Naive thymus-derived CD4-positive, alpha-beta T cell (primary cell): ENCODE measurements at regions not wholly inside any gene's neighbourhood (a gene's known extent, or its start where the extent isn't known, plus 50 kb on each side); places are given as distances from the start of the nearest gene placed in this dataset.

Experiments used
- ATAC-seq: fragments of 150-1000 bp; cut with Tn5 transposase; 2 replicates; pipeline ENCODE4 v1.10.0; 2021; ENCODE audit warnings: mild to moderate bottlenecking, moderate library complexity
- CTCF ChIA-PET: fragments of 350-600 bp; sonication (Branson Sonifier 250); formaldehyde crosslinking; loops from one replicate; lab custom pipeline; 2021; ENCODE audit warnings: antibody characterized with exemption; lab: Charles Lee
- POLR2A ChIA-PET: fragments of 350-600 bp; sonication (Branson Sonifier 250); formaldehyde crosslinking; loops from one replicate; lab custom pipeline; 2021; ENCODE audit warnings: antibody characterized with exemption, inconsistent platforms; lab: Charles Lee
- DNase-seq, 9 donors: peaks; one replicate each; pipeline versions ENCODE4 v3.0.0 to v3.0.0-alpha.2; 2020 to 2022; ENCODE audit warnings: mixed read lengths in 1 of 9
- H3K27ac ChIP-seq: one replicate; pipeline ENCODE4 v1.7.0; 2013; ENCODE audit warnings: mild to moderate bottlenecking, low read depth, low read length, moderate library complexity
- H3K27me3 ChIP-seq, 2 donors: one replicate each; pipeline ENCODE4 v1.7.0; 2013; ENCODE audit warnings: low read length in 2 of 2, mild to moderate bottlenecking in 2 of 2, moderate library complexity in 2 of 2; ENCODE audit not compliant: control insufficient read depth in 2 of 2, insufficient read depth in 2 of 2
- H3K36me3 ChIP-seq, 3 experiments: 1 replicate in 2 of 3; 2 replicates in 1 of 3; pipeline ENCODE4 v1.7.0; 2013; ENCODE audit warnings: low read length in 3 of 3, mild to moderate bottlenecking in 3 of 3, moderate library complexity in 1 of 3; ENCODE audit not compliant: insufficient read depth in 3 of 3, control insufficient read depth in 2 of 3
- H3K4me1 ChIP-seq, 2 donors: one replicate each; pipeline ENCODE4 v1.7.0; 2013; ENCODE audit warnings: low read length in 2 of 2, mild to moderate bottlenecking in 2 of 2, moderate library complexity in 1 of 2; ENCODE audit not compliant: control insufficient read depth in 2 of 2, insufficient read depth in 2 of 2
- H3K4me3 ChIP-seq: 2 replicates; pipeline ENCODE4 v1.7.0; 2013; ENCODE audit warnings: mild to moderate bottlenecking, low read length
- H3K9me3 ChIP-seq, 3 experiments: 1 replicate in 2 of 3; 2 replicates in 1 of 3; pipeline ENCODE4 v1.7.0; 2013; ENCODE audit warnings: low read length in 3 of 3; ENCODE audit not compliant: control insufficient read depth in 2 of 3
- H3K27ac Mint-ChIP-seq, 9 donors: one replicate each; pipeline ENCODE4 v1.8.0; 2020 to 2022; ENCODE audit warnings: mixed read lengths in 9 of 9, mild to moderate bottlenecking in 8 of 9, moderate library complexity in 5 of 9, inconsistent platforms in 2 of 9
- H3K27me3 Mint-ChIP-seq, 5 donors: one replicate each; pipeline ENCODE4 v1.8.0; 2021 to 2022; ENCODE audit warnings: mixed read lengths in 5 of 5, mild to moderate bottlenecking in 1 of 5
- H3K36me3 Mint-ChIP-seq, 5 donors: one replicate each; pipeline ENCODE4 v1.8.0; 2020 to 2022; ENCODE audit warnings: mixed read lengths in 5 of 5, mild to moderate bottlenecking in 3 of 5, inconsistent platforms in 1 of 5
- H3K4me1 Mint-ChIP-seq, 7 donors: one replicate each; pipeline ENCODE4 v1.8.0; 2020 to 2022; ENCODE audit warnings: mixed read lengths in 7 of 7, mild to moderate bottlenecking in 3 of 7, inconsistent platforms in 1 of 7
- H3K4me3 Mint-ChIP-seq, 10 donors: one replicate each; pipeline ENCODE4 v1.8.0; 2020 to 2022; ENCODE audit warnings: mild to moderate bottlenecking in 10 of 10, mixed read lengths in 10 of 10, moderate library complexity in 6 of 10, inconsistent platforms in 2 of 10
- H3K9me3 Mint-ChIP-seq, 11 donors: one replicate each; pipeline ENCODE4 v1.8.0; 2020 to 2022; ENCODE audit warnings: mixed read lengths in 11 of 11, mild to moderate bottlenecking in 4 of 11, inconsistent platforms in 1 of 11, moderate library complexity in 1 of 11
- intact Hi-C, 2 donors: fragments of 100-400 bp; cut with micrococcal nuclease; formaldehyde crosslinking; loops; one replicate each; pipeline ENCODE4 v1.15.1; 2023

DNA sequence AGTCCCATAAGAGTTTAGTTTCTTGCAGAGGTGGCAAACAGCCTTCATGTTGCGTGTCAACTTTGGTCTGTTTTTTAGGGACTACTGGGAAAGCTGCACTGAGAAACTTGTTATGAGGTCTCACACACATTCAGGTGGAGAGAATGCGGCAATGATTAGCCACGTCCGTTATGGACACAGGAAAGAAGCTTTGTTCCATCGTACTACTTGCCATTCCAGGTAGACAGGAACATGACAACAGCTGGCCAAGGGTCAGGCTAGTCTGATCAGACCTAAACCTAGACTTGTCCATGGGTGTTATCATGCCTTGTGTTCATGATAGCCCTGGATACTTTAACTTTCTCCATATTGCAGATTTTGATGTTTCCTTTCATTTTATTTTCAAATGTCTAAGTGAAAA, 113.2 kb downstream of the ZNF608 start:
- Mint-ChIP-seq H3K4me1 (no peaks in the 10 kb centered on the region), H3K4me3 (no peak overlapping the region), H3K9me3 (no peaks in the 10 kb centered on the region), H3K36me3 (peaks cover 0 to 3% (median 0%) of the 10 kb centered on the region in 5 donors), H3K27me3 (peaks cover 0 to 43% (median 12%) of the 10 kb centered on the region in 5 donors), H3K27ac (no peak overlapping the region)
- H3K36me3 ChIP-seq, result no peaks in the 10 kb centered on the region
- ATAC-seq, result no peak
- ChIA-PET POLR2A (no interaction called here), CTCF (no interaction called here)
- H3K9me3 ChIP-seq, result no peaks in the 10 kb centered on the region
- H3K27me3 ChIP-seq, result no peaks in the 10 kb centered on the region
- H3K27ac ChIP-seq, result no peak overlapping the region
- no peaks in the 10 kb centered on the region for H3K4me1 ChIP-seq
- no peak for DNase-seq
- intact Hi-C loops, result no loop called here
- H3K4me3 ChIP-seq, result no peak overlapping the region

DNA sequence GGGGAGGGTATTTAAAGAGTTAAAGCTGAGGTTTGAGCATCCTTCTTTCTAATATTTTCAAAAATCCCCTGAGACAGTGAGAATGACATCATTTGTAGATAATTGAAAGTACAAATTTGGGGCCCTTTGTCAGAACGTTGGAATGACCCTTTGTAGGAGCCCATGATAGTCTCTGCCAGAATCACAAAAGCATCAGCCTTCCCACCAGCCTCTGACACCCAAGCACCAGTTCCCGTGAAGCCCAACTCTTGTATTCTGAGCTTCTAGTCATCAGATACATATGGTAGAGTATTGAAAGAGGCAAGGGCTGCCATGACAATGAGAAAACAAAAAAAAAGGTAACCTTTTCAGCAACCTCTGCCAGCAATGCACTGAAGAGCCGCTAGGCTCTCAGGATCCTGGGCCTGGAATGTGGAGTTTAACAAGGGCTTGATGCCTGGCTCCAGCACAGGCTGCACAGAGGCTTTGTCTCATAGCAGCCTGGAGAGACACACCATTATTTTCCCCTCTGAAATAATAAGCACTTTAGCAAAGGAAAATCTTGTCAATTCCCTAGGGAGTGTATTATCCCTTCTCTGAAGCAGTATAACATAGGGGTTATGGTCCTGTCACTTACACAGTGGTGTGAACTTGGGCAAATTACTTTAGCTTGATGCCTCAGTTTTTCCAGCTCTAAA, 114.4 kb downstream of the ZNF608 start:
- CTCF ChIA-PET, result no interaction called here
- ATAC-seq (no peak), DNase-seq (no peak)
- Histone ChIP-seq H3K9me3 (no peaks in the 10 kb centered on the region), H3K4me3 (no peak overlapping the region), H3K4me1 (no peaks in the 10 kb centered on the region), H3K27me3 (no peaks in the 10 kb centered on the region), H3K36me3 (no peaks in the 10 kb centered on the region), H3K27ac (no peak overlapping the region)
- POLR2A ChIA-PET, result no interaction called here
- Mint-ChIP-seq H3K4me3 (no peak overlapping the region), H3K36me3 (peaks cover 0 to 5% (median 0%) of the 10 kb centered on the region in 5 donors), H3K27me3 (peaks cover 0 to 50% (median 12%) of the 10 kb centered on the region in 5 donors), H3K27ac (no peak overlapping the region), H3K4me1 (no peaks in the 10 kb centered on the region), H3K9me3 (no peaks in the 10 kb centered on the region)
- intact Hi-C loops, result no loop called here

DNA sequence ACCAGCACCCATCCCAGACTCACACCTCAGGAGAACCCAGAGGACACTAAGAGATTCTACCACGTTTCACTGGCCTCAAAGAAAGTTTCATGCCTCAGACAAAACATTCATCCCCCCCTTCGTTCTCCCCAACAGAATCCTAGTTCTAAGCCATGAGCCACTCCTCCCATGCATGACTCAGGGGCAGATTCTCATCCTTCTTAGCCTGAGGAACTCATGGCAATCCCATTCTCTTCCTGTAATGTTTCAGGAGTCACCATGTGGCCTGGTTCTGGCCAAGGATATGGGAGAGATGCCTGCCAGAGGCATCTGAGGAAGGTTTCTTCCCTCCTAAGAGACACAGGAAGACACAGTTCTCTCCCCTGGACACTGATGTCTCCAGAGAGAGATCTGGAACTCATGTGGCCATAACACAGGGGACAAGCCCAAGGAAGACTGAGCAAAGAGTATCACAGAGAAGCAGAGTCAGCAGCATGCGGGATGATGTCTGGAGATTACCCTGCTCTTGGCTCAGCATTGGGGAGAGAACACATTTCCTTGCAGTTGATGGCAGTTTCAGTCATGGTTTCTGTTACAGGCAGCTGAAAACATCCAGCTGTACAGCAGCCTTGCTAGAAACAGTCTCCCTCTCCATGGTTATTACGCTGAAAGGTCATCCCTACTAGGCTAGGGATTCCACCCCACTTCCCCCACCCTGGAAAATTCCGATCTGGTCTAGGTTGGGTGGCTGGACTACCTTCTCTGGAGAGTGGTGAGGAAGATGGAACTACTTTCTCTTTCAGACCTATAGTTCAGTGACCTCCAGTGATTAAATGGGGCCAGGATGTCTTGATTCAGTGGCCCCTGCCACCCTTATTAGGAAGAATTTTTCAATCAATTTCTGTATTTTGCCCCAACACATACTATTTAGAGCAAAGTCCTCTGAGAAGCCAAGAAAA, 115.4 kb downstream of the ZNF608 start:
- intact Hi-C loops, result no loop called here
- Histone ChIP-seq H3K4me1 (no peaks in the 10 kb centered on the region), H3K4me3 (no peak overlapping the region), H3K27me3 (no peaks in the 10 kb centered on the region), H3K36me3 (no peaks in the 10 kb centered on the region), H3K9me3 (no peaks in the 10 kb centered on the region), H3K27ac (no peak overlapping the region)
- POLR2A ChIA-PET, result no interaction called here
- Mint-ChIP-seq H3K36me3 (peaks cover 0 to 5% (median 0%) of the 10 kb centered on the region in 5 donors), H3K27ac (no peak overlapping the region), H3K4me3 (no peak overlapping the region), H3K4me1 (no peaks in the 10 kb centered on the region), H3K9me3 (peaks cover 0 to 2% (median 0%) of the 10 kb centered on the region in 11 donors), H3K27me3 (peaks cover 0 to 53% (median 12%) of the 10 kb centered on the region in 5 donors)
- ATAC-seq (no peak), DNase-seq (no peak)
- CTCF ChIA-PET, result no interaction called here

DNA sequence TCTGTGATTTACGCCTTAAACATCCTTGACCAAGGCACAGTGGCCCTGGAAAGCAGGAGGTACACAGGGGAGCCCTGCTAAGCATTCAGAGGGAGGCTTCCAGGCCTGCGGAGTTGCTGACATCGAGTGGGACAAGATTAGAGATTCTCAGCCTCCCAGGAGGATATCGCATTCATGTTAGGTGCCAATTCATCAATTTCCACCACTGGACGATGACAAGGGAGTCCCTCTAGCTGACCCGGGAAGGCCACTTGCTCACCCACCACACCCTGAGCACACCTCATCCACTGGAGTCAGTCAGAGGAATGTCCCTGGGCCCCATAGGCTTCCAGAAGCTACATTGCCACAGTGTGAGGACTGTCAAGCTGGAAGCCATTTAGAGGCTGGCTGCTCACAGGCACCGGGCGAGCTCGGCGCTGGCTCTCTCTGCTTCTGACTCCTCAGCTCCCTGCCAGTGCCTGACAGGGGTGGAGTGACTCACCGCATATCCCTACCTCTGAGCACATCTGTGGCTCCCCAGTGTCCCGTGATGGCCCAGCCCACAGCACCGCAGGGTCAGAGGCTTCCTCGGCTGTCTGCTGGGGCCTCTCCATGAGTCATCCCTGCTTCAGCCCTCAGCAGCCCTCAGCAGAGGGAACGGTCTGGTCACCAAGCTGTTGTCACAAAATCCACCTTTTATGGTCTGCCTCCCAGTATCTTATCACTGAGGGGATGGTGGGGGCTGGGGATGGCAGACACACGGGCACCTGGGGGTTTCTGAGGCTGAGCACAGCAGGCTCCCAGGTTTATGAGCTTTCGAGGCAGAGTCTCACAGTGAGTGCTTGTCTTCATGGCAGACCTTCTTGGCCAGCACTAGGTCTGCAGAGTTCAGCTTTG, 117.5 kb downstream of the ZNF608 start:
- no peaks in the 10 kb centered on the region for H3K27me3 ChIP-seq
- H3K9me3 Mint-ChIP-seq, result peaks cover 0 to 9% (median 0%) of the 10 kb centered on the region in 11 donors
- H3K27me3 Mint-ChIP-seq, result peaks cover 0 to 68% (median 16%) of the 10 kb centered on the region in 5 donors
- intact Hi-C loops, result no loop called here
- H3K4me3 ChIP-seq, result no peak overlapping the region
- H3K36me3 ChIP-seq, result no peaks in the 10 kb centered on the region
- no peaks in the 10 kb centered on the region for H3K9me3 ChIP-seq
- CTCF ChIA-PET, result no interaction called here
- no peak overlapping the region for H3K4me3 Mint-ChIP-seq
- H3K27ac Mint-ChIP-seq, result no peak overlapping the region
- no peak for DNase-seq
- POLR2A ChIA-PET, result no interaction called here
- peak; percentile 47 for ATAC-seq
- H3K27ac ChIP-seq, result no peak overlapping the region
- H3K4me1 Mint-ChIP-seq, result no peaks in the 10 kb centered on the region
- peaks cover 0 to 5% (median 0%) of the 10 kb centered on the region in 5 donors for H3K36me3 Mint-ChIP-seq
- H3K4me1 ChIP-seq, result no peaks in the 10 kb centered on the region

DNA sequence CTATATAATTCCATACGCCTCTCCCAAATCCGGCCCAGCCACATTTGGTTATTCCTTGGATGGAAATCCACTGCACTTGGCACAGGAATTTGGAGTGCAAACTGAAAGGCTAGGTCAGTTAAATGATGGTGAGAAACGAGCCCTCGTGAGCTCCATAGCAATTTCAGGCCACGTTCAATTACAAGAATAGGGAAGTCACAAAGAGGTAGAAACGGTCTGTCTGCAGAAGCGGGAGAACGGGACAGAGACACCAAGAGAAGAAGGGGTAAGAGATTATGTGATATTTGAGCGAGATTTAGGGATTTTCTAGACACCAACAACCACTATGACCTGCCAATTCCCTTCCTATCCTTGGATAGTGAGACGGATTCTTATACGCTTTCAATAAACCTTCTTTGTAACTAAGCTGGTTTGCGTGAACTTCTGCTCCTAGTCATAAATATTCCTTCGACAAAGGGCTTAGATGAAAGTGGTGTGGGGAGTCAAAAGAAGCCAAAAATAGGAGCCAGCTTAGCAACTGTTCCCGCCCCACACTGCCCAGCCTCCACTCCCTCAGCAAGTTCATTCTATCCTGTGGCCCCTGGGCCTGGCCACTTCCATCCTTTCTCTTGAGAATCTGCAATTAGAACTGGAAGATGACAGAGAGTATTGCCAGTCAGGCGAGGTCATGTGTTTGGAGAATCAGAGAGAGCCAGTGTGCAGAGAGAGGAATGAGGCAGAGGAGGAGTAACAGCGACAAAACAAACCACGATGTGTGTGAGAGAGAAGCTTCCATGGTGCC, 118.4 kb downstream of the ZNF608 start:
- Histone ChIP-seq H3K9me3 (no peaks in the 10 kb centered on the region), H3K4me3 (no peak overlapping the region), H3K27me3 (no peaks in the 10 kb centered on the region), H3K36me3 (no peaks in the 10 kb centered on the region), H3K4me1 (no peaks in the 10 kb centered on the region), H3K27ac (no peak overlapping the region)
- peaks cover 0 to 9% (median 0%) of the 10 kb centered on the region in 11 donors for H3K9me3 Mint-ChIP-seq
- peaks cover 0 to 5% (median 0%) of the 10 kb centered on the region in 5 donors for H3K36me3 Mint-ChIP-seq
- POLR2A ChIA-PET, result no interaction called here
- intact Hi-C loops, result no loop called here
- H3K4me3 Mint-ChIP-seq, result no peak overlapping the region
- CTCF ChIA-PET, result no interaction called here
- no peak overlapping the region for H3K27ac Mint-ChIP-seq
- ATAC-seq, result no peak
- H3K27me3 Mint-ChIP-seq, result peaks cover 0 to 64% (median 16%) of the 10 kb centered on the region in 5 donors
- DNase-seq, result no peak
- no peaks in the 10 kb centered on the region for H3K4me1 Mint-ChIP-seq

DNA sequence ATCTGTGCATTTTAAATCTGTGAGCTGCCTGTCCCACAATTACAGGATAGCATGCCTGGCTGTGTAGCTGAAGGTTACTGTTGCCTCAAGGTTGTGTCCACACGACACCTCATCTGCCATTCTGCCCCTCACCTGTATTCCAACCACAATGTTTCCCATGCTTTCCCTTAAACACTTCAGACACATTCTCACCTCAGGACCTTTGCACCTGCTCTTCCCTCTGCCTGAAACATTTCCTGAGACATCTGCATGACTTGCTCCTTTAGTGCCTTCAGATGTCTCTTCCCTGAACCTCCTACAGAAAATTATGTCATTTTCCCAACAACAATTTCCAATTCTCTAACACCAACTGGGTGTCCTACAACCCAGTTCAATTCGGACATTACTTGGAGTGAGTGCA, 120.4 kb downstream of the ZNF608 start:
- H3K27ac Mint-ChIP-seq, result no peak overlapping the region
- H3K36me3 Mint-ChIP-seq, result peaks cover 0 to 5% (median 0%) of the 10 kb centered on the region in 5 donors
- Histone ChIP-seq H3K27ac (no peak overlapping the region), H3K36me3 (no peaks in the 10 kb centered on the region), H3K27me3 (no peaks in the 10 kb centered on the region), H3K4me3 (no peak overlapping the region), H3K4me1 (no peaks in the 10 kb centered on the region), H3K9me3 (no peaks in the 10 kb centered on the region)
- ChIA-PET CTCF (no interaction called here), POLR2A (no interaction called here)
- intact Hi-C loops, result no loop called here
- DNase-seq, result no peak
- ATAC-seq, result no peak
- peaks cover 0 to 9% (median 0%) of the 10 kb centered on the region in 11 donors for H3K9me3 Mint-ChIP-seq
- H3K4me3 Mint-ChIP-seq, result no peak overlapping the region
- peaks cover 0 to 49% (median 16%) of the 10 kb centered on the region in 5 donors for H3K27me3 Mint-ChIP-seq
- no peaks in the 10 kb centered on the region for H3K4me1 Mint-ChIP-seq
